A673 (cell line): ENCODE measurements at regions not wholly inside any gene's neighbourhood (a gene's known extent, or its start where the extent isn't known, plus 50 kb on each side); places are given as distances from the start of the nearest gene placed in this dataset.

Source experiments
- BruUV-seq: library from RNA; stranded (reverse); fragments of 400-500 nt; replicated peaks from 2 replicates; lab custom pipeline; 2021; lab: Mats Ljungman, UMichigan
- CTCF ChIA-PET: fragments of 300-600 bp; sonication (Branson Sonifier 250); formaldehyde crosslinking; loops from one replicate; lab custom pipeline; 2022; ENCODE audit warnings: antibody characterized with exemption; lab: Charles Lee
- POLR2A ChIA-PET: fragments of 300-600 bp; sonication (Branson Sonifier 250); formaldehyde crosslinking; loops from one replicate; lab custom pipeline; 2022; ENCODE audit warnings: antibody characterized with exemption; ENCODE audit not compliant: low non-redundant PET; lab: Charles Lee
- DNase-seq: peaks from one replicate; pipeline ENCODE4 v3.0.0-alpha.2; 2015; ENCODE audit warnings: low spot score
- H3K27ac ChIP-seq: fragments of 200-600 bp; sonication (generic); 2 replicates; pipeline ENCODE4 v1.5.1; 2016; ENCODE audit warnings: mixed run types, low read depth, mild to moderate bottlenecking, mixed read lengths, antibody characterized with exemption, low read length; ENCODE audit not compliant: poor library complexity, severe bottlenecking
- H3K27me3 ChIP-seq: fragments of 200-600 bp; sonication (generic); replicated peaks from 2 replicates; pipeline ENCODE4 v1.6.1; 2017; ENCODE audit warnings: mixed run types, low read depth, mild to moderate bottlenecking, mixed read lengths, antibody characterized with exemption, low read length; ENCODE audit not compliant: insufficient read depth, poor library complexity
- H3K36me3 ChIP-seq: fragments of 200-600 bp; sonication (generic); 2 replicates; pipeline ENCODE4 v1.6.1; 2016; ENCODE audit warnings: mixed run types, mild to moderate bottlenecking, mixed read lengths, antibody characterized with exemption, low read length; ENCODE audit not compliant: insufficient read depth, poor library complexity, severe bottlenecking
- H3K4me1 ChIP-seq: fragments of 200-600 bp; sonication (generic); 2 replicates; pipeline ENCODE4 v1.6.1; 2017; ENCODE audit warnings: mixed run types, mild to moderate bottlenecking, mixed read lengths, antibody characterized with exemption, low read length; ENCODE audit not compliant: insufficient read depth, poor library complexity, severe bottlenecking
- H3K4me3 ChIP-seq: fragments of 200-600 bp; sonication (generic); 2 replicates; pipeline ENCODE4 v1.5.1; 2016; ENCODE audit warnings: low read depth, mixed run types, mild to moderate bottlenecking, mixed read lengths, low read length; ENCODE audit not compliant: poor library complexity, severe bottlenecking
- H3K9me3 ChIP-seq: fragments of 200-600 bp; sonication (generic); 2 replicates; pipeline ENCODE4 v1.6.1; 2016; ENCODE audit warnings: mixed run types, low read depth, mild to moderate bottlenecking, mixed read lengths, antibody characterized with exemption, low read length; ENCODE audit not compliant: poor library complexity, severe bottlenecking
- EZH2 ChIP-seq: fragments of 200-600 bp; sonication (generic); IDR thresholded peaks from 2 replicates; pipeline ENCODE4 v1.6.1; 2017; ENCODE audit warnings: borderline replicate concordance, low read depth, mild to moderate bottlenecking, mixed read lengths, antibody characterized with exemption, low read length; ENCODE audit not compliant: poor library complexity, severe bottlenecking
- intact Hi-C: fragments of 100-400 bp; cut with micrococcal nuclease; formaldehyde crosslinking; loops from one replicate; pipeline ENCODE4 v1.10.0; 2022; ENCODE audit not compliant: unreplicated experiment
- TF ChIP-seq, protein P1 (sequence below): fragments of 300-800, 200-600 bp; sonication (generic); conservative IDR thresholded peaks from 2 replicates; pipeline ENCODE4 v1.5.1; 2017; ENCODE audit warnings: low read depth, mild to moderate bottlenecking, antibody characterized with exemption, low read length, moderate library complexity, mixed read lengths

GRCh38 chr7:33710608-33711007 is 194.7 kb upstream of the BMPER start:
- TF ChIP-seq EZH2: no peak
- TF ChIP-seq, protein P1, sequence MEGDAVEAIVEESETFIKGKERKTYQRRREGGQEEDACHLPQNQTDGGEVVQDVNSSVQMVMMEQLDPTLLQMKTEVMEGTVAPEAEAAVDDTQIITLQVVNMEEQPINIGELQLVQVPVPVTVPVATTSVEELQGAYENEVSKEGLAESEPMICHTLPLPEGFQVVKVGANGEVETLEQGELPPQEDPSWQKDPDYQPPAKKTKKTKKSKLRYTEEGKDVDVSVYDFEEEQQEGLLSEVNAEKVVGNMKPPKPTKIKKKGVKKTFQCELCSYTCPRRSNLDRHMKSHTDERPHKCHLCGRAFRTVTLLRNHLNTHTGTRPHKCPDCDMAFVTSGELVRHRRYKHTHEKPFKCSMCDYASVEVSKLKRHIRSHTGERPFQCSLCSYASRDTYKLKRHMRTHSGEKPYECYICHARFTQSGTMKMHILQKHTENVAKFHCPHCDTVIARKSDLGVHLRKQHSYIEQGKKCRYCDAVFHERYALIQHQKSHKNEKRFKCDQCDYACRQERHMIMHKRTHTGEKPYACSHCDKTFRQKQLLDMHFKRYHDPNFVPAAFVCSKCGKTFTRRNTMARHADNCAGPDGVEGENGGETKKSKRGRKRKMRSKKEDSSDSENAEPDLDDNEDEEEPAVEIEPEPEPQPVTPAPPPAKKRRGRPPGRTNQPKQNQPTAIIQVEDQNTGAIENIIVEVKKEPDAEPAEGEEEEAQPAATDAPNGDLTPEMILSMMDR: no peak
- no peak for DNase-seq
- no peaks in the 10 kb centered on the region for H3K9me3 ChIP-seq
- CTCF ChIA-PET: no interaction called here
- intact Hi-C loops: no loop called here
- POLR2A ChIA-PET: no interaction called here
- peaks cover 12% of the 10 kb centered on the region for H3K4me1 ChIP-seq
- H3K4me3 ChIP-seq: no peak overlapping the region
- no TSS peak for BruUV-seq
- H3K27ac ChIP-seq: no peak overlapping the region
- H3K36me3 ChIP-seq: no peaks in the 10 kb centered on the region
- H3K27me3 ChIP-seq: no peaks in the 10 kb centered on the region

DNA sequence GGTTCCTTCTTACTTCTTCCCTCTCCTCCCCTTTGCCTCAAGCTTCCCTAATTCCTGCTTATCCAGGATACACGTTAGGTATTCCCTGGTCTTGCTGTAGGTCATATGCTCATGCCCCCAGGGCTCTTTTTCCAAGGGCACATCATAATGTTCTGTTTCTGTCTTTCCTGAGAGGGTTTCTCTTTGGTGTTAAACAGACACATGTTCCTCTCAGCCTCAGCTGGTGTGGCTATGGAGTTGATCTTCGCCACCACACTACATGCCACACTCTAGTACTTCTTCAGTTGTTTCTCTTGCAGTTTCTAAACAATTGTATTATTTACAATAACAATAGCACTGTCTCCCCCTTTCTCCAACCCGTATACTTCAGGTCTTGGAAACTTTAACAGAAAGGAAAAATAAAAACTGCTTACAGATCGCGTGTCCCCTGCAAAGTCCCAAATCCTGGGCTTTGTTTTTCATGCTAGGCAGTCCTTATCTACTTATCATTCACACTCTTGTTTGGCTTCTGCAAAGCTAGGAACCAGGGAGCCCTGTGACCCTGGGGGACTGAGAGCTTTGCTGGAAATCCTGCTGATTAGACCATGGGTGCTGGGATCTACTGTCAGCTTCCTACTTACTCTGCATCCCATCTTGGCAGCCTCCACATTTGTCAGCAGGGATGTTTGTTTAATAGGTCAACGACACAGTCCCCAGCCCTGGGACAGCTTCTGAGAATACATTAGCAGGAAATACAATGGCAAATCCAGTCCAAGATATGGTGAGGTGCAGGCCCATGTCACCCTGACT is 193.9 kb upstream of the BMPER start:
- no peak for TF ChIP-seq EZH2
- TF ChIP-seq, protein P1: no peak
- no peak overlapping the region for H3K27ac ChIP-seq
- CTCF ChIA-PET: no interaction called here
- intact Hi-C loops: no loop called here
- no peak overlapping the region for H3K4me3 ChIP-seq
- BruUV-seq: no TSS peak
- DNase-seq: no peak
- H3K27me3 ChIP-seq: no peaks in the 10 kb centered on the region
- H3K36me3 ChIP-seq: no peaks in the 10 kb centered on the region
- POLR2A ChIA-PET: no interaction called here
- peaks cover 12% of the 10 kb centered on the region for H3K4me1 ChIP-seq
- no peaks in the 10 kb centered on the region for H3K9me3 ChIP-seq

DNA sequence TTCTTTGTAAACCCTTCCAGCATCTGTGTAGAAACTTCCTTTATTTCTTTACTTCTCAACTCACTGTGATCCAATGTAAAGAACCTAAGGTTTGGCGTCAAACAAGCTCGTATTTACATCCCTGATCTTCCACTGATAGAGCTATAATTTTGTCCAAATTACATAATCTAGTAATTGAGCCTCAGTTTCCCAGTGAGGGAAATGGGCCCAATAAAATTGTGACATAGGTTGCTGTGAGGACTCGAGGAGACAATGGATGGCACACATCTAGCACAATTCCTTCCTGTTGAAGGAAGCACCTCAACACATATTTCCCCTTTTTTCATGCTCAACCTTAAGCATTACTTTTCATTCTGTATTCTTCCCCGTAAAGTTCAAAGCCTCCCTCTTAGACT is 193.3 kb upstream of the BMPER start:
- Histone ChIP-seq H3K36me3 (no peaks in the 10 kb centered on the region), H3K9me3 (no peaks in the 10 kb centered on the region), H3K4me3 (no peak overlapping the region), H3K4me1 (peaks cover 12% of the 10 kb centered on the region), H3K27ac (no peak overlapping the region), H3K27me3 (no peaks in the 10 kb centered on the region)
- DNase-seq: no peak
- BruUV-seq: no TSS peak
- ChIA-PET CTCF (no interaction called here), POLR2A (no interaction called here)
- intact Hi-C loops: no loop called here
- TF ChIP-seq, protein P1: no peak
- TF ChIP-seq EZH2: no peak
